ENCODE measurements at regions not wholly inside any gene's neighbourhood (a gene's known extent, or its start where the extent isn't known, plus 50 kb on each side); places are given as distances from the start of the nearest gene placed in this dataset.

- no peak overlapping the region for H3K4me3 Mint-ChIP-seq
- H3K36me3 Mint-ChIP-seq = no peaks in the 10 kb centered on the region
- H3K27ac Mint-ChIP-seq = no peak overlapping the region
Measured at GRCh38 chr6:120122401-120122800, 772.8 kb upstream of the MAN1A1 start.

DNA sequence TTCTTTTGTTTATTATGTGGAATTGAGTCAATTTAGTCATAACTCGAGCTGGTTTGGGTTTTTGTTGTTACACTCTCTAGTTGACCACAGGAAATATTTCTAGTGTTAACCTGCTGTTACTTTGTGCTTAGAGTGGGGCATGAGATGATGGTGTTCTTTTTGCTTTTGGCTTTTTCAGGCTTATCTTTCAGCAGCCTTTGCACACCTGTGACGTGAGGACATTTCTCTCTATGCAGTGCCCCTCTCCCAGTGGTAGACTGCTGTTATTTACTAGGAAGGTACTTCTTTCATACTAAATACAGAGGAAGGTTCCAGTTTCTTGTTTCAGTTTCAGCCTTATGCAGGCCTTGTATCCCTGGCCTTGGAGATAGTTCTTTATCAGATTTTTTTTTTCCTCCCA is 766.8 kb upstream of the MAN1A1 start:
- H3K4me1 Mint-ChIP-seq (ENCODE audit: low read depth) = no peaks in the 10 kb centered on the region
- no peaks in the 10 kb centered on the region for H3K36me3 Mint-ChIP-seq
- no peaks in the 10 kb centered on the region for H3K27me3 Mint-ChIP-seq
- H3K4me3 Mint-ChIP-seq = no peak overlapping the region
- no peak overlapping the region for H3K27ac Mint-ChIP-seq
- H3K9me3 Mint-ChIP-seq (ENCODE audit: low read depth) = peaks cover 6% of the 10 kb centered on the region

More at GRCh38 chr6:120122401-120122800, 772.8 kb upstream of the MAN1A1 start:
- H3K27me3 Mint-ChIP-seq = no peaks in the 10 kb centered on the region
- H3K9me3 Mint-ChIP-seq (ENCODE audit: low read depth) = no peaks in the 10 kb centered on the region
- H3K4me1 Mint-ChIP-seq (ENCODE audit: low read depth) = no peaks in the 10 kb centered on the region

DNA sequence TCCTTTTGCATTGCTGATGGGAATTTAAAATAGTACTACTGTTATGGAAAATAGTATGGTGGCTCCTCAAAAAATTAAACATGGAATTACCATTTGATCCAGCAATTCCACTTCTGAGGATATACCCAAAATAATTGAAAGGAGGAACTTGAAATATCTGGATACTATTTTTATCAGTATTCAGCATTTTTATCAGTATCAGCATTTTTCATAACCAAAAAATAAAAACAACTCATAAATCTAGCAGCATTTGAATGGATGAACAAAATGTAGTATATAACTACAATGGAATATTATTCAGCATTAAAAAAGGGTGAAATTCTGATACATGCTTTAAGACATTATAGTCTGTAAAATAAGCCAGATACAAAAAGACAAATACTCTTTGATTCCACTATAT is 763.4 kb upstream of the MAN1A1 start:
- Mint-ChIP-seq H3K27me3 (no peaks in the 10 kb centered on the region), H3K27ac (no peak overlapping the region), H3K4me3 (no peak overlapping the region), H3K36me3 (no peaks in the 10 kb centered on the region), H3K9me3 (ENCODE audit: low read depth) (peaks cover 6% of the 10 kb centered on the region), H3K4me1 (ENCODE audit: low read depth) (no peaks in the 10 kb centered on the region)

DNA sequence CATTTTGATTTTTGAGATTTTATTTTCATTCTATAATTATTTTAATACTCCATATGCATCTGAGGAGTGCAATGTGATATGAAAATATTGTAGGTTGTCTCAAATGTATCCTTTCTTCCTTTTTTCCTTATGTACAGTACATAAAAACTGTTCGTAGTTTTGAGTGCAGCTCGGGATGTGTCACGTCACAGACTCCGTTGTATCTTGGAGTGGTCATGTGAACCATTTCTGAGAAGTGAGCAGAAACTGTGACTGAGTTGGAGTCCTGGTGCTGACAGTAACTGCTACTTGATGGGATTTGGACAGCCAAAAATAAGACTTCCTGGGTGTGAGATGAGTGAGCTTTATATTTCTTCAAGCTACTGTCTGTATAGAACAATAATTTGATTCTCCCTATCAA is 761.4 kb upstream of the MAN1A1 start:
- no peaks in the 10 kb centered on the region for H3K4me1 Mint-ChIP-seq (ENCODE audit: low read depth)
- peaks cover 4% of the 10 kb centered on the region for H3K9me3 Mint-ChIP-seq (ENCODE audit: low read depth)
- no peaks in the 10 kb centered on the region for H3K36me3 Mint-ChIP-seq
- no peaks in the 10 kb centered on the region for H3K27me3 Mint-ChIP-seq
- no peak overlapping the region for H3K4me3 Mint-ChIP-seq
- no peak overlapping the region for H3K27ac Mint-ChIP-seq

DNA sequence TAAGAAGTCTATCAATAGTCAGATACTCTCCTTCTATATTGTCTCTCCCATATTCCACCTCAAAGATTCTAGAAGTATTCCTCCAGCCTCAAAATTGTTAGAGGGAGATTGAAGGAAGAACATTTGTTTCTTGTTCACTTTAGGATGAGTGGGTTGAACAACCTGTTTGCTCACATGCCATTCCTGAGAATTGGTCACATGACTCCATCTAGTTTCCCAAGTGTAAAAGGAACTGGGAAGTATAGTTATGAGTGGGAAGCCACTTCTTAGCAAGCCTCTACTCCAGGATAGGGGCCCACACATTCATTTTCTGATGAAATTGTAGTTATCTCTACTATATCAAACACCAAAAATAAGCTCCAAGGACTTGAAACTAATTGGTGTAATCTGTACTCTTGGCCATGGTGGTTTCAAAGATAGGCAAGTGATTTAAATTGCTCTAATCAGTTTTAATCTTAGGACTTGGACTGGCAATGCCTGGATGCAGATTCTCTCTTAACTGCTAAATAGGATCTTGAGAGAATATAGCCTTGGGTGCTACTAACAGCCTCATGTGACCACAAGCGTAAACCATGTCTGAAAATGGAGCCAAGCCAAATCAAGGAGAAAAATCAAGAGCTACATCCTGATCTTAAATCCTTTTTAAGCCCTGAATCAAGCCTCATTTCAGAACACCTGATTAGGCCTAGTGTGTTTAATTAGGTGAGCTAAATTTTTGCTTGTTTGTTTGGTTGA is 758.7 kb upstream of the MAN1A1 start:
- H3K4me1 Mint-ChIP-seq (ENCODE audit: low read depth) = no peaks in the 10 kb centered on the region
- H3K36me3 Mint-ChIP-seq = no peaks in the 10 kb centered on the region
- H3K27me3 Mint-ChIP-seq = no peaks in the 10 kb centered on the region
- no peak overlapping the region for H3K27ac Mint-ChIP-seq
- H3K9me3 Mint-ChIP-seq (ENCODE audit: low read depth) = peaks cover 4% of the 10 kb centered on the region
- no peak overlapping the region for H3K4me3 Mint-ChIP-seq

GRCh38 chr6:120103618-120104017 is 754.1 kb upstream of the MAN1A1 start:
- H3K27me3 Mint-ChIP-seq = no peaks in the 10 kb centered on the region
- H3K9me3 Mint-ChIP-seq (ENCODE audit: low read depth) = peaks cover 4% of the 10 kb centered on the region
- no peak overlapping the region for H3K27ac Mint-ChIP-seq
- no peak overlapping the region for H3K4me3 Mint-ChIP-seq
- H3K36me3 Mint-ChIP-seq = no peaks in the 10 kb centered on the region
- no peaks in the 10 kb centered on the region for H3K4me1 Mint-ChIP-seq (ENCODE audit: low read depth)

DNA sequence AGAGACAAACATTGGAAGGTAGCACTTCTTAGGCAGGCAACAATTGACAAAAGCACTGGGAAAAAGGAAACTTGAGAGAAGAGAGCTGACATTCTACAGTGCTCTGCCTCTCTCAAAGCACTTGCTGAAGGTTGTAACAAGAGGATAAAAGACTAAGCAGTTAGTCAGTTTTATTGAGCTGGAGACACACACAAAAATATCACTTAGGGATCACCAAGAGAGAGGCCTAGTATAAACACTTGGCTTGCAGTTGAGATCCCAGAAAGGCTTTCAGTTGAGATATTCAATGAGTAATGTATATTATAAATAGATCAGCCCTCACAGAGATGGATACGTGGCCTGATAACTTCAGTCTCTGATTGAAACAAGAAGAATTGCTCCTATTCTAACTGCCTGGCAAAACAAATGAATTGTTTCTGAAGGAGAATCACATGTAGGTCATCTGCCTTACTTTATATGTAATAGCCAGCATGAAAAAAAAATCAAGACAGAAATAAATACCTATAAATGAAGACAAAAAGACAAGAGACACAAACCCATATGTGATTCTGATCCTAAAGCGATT is 747.2 kb upstream of the MAN1A1 start:
- Mint-ChIP-seq H3K4me3 (no peak overlapping the region), H3K9me3 (ENCODE audit: low read depth) (no peaks in the 10 kb centered on the region), H3K27ac (no peak overlapping the region), H3K36me3 (no peaks in the 10 kb centered on the region), H3K4me1 (ENCODE audit: low read depth) (no peaks in the 10 kb centered on the region), H3K27me3 (no peaks in the 10 kb centered on the region)

- Mint-ChIP-seq H3K9me3 (ENCODE audit: low read depth) (no peaks in the 10 kb centered on the region), H3K27me3 (no peaks in the 10 kb centered on the region), H3K4me1 (ENCODE audit: low read depth) (no peaks in the 10 kb centered on the region), H3K27ac (no peak overlapping the region), H3K36me3 (no peaks in the 10 kb centered on the region), H3K4me3 (no peak overlapping the region)
Measured at GRCh38 chr6:120083186-120083585, 733.6 kb upstream of the MAN1A1 start.

DNA sequence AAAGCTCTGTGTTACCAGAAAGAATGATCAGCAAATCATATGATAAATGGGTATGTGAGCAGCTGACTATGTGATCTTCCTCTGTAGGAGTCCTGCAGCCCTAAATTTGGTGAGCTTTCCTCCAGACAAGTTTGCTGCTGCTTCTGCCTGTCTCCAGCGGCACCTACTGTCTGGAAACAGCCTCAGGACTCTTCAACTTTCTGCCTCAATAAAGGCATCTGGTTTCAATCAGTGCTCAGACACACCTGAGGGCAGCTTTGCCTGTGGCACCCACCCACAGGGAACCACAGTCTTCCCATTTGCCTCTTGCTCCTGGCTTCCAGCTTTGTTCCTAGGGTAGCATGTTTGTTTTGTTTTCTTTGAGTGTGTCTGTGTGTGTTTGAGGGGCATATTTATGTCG is 727.9 kb upstream of the MAN1A1 start:
- H3K27ac Mint-ChIP-seq = no peak overlapping the region
- no peaks in the 10 kb centered on the region for H3K36me3 Mint-ChIP-seq
- no peak overlapping the region for H3K4me3 Mint-ChIP-seq
- H3K27me3 Mint-ChIP-seq = no peaks in the 10 kb centered on the region
- H3K9me3 Mint-ChIP-seq (ENCODE audit: low read depth) = no peaks in the 10 kb centered on the region
- no peaks in the 10 kb centered on the region for H3K4me1 Mint-ChIP-seq (ENCODE audit: low read depth)

GRCh38 chr6:120058410-120058809 is 708.8 kb upstream of the MAN1A1 start:
- no peak overlapping the region for H3K4me3 Mint-ChIP-seq
- H3K4me1 Mint-ChIP-seq (ENCODE audit: low read depth) = no peaks in the 10 kb centered on the region
- no peaks in the 10 kb centered on the region for H3K36me3 Mint-ChIP-seq
- no peak overlapping the region for H3K27ac Mint-ChIP-seq
- no peaks in the 10 kb centered on the region for H3K9me3 Mint-ChIP-seq (ENCODE audit: low read depth)
- no peaks in the 10 kb centered on the region for H3K27me3 Mint-ChIP-seq

GRCh38 chr6:120056085-120056484 is 706.5 kb upstream of the MAN1A1 start:
- H3K27ac Mint-ChIP-seq = no peak overlapping the region

DNA sequence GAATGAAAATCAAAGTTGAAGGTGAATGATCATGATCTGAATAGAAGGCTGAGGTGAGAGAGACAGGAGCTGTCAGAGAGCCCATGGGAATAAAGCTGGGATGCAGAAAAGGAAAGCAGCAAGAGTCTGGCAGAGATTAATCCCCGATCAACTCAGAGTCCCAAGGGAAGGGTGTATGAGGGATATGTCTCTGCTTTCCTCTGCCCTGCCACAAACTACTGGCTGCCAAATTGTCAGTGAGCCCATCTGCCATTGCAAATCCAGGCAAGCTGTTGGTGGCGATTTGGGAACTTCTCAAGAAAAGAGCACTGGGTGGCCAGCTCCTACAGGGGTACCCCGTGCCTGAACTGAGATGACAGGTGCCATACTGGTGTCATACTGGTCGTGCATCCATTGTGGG is 705.5 kb upstream of the MAN1A1 start:
- Mint-ChIP-seq H3K4me1 (ENCODE audit: low read depth) (no peaks in the 10 kb centered on the region), H3K27me3 (no peaks in the 10 kb centered on the region), H3K9me3 (ENCODE audit: low read depth) (no peaks in the 10 kb centered on the region), H3K27ac (no peak overlapping the region), H3K36me3 (no peaks in the 10 kb centered on the region), H3K4me3 (no peak overlapping the region)

More at GRCh38 chr6:120056085-120056484, 706.5 kb upstream of the MAN1A1 start:
- Mint-ChIP-seq H3K27me3 (no peaks in the 10 kb centered on the region), H3K4me3 (no peak overlapping the region), H3K9me3 (ENCODE audit: low read depth) (no peaks in the 10 kb centered on the region), H3K4me1 (ENCODE audit: low read depth) (no peaks in the 10 kb centered on the region), H3K36me3 (no peaks in the 10 kb centered on the region)

DNA sequence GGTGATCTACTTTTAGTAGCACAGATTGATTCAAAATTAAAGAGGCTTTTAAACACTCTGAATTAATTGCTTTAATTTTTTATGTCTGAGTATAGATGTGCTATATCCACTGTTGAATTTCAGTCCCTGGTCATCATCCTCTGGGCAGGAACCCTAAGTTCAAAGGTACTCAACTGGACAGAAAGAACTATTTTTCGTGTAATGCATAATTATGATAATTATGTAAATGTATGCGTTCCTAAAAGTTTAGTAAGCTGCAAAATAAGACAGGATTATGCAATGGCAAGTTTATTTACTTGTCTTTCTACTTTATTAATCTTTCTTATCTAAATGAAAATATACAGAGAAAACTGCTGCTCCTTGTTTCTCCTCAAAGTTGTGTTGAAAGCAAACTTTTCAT is 690.1 kb upstream of the MAN1A1 start:
- Mint-ChIP-seq H3K9me3 (ENCODE audit: low read depth) (no peaks in the 10 kb centered on the region), H3K4me1 (ENCODE audit: low read depth) (no peaks in the 10 kb centered on the region), H3K4me3 (no peak overlapping the region), H3K27me3 (peaks cover 1% of the 10 kb centered on the region), H3K27ac (no peak overlapping the region), H3K36me3 (no peaks in the 10 kb centered on the region)

DNA sequence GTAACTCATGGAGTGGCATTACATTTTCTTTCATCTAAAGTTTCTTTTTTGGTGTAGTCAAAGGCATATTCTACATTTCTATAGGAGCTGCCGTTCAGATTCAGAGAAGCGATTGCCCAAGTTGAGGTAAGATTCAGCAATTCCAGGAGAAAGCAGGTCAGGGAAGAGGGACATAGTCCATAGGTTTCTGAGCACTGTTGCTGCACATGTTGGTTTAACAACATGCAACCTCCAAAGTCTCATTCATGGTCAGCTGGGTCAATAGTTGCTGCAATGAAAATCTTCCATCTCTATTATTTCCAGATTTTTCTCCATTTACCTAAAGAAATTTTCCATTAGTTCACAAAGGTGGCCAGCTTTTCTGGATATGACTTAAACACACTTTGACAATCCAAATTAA is 682.3 kb upstream of the MAN1A1 start:
- Mint-ChIP-seq H3K27ac (no peak overlapping the region), H3K36me3 (no peaks in the 10 kb centered on the region), H3K9me3 (ENCODE audit: low read depth) (no peaks in the 10 kb centered on the region), H3K27me3 (peaks cover 1% of the 10 kb centered on the region), H3K4me1 (ENCODE audit: low read depth) (no peaks in the 10 kb centered on the region), H3K4me3 (no peak overlapping the region)

- H3K4me1 Mint-ChIP-seq (ENCODE audit: low read depth) = no peaks in the 10 kb centered on the region
Measured at GRCh38 chr6:120026791-120027190, 677.2 kb upstream of the MAN1A1 start.

GRCh38 chr6:120010075-120010474 is 660.5 kb upstream of the MAN1A1 start:
- no peak overlapping the region for H3K4me3 Mint-ChIP-seq

More at GRCh38 chr6:120026791-120027190, 677.2 kb upstream of the MAN1A1 start:
- no peaks in the 10 kb centered on the region for H3K9me3 Mint-ChIP-seq (ENCODE audit: low read depth)
- no peaks in the 10 kb centered on the region for H3K27me3 Mint-ChIP-seq
- H3K4me3 Mint-ChIP-seq = no peak overlapping the region
- H3K36me3 Mint-ChIP-seq = no peaks in the 10 kb centered on the region
- H3K27ac Mint-ChIP-seq = no peak overlapping the region

More at GRCh38 chr6:120010075-120010474, 660.5 kb upstream of the MAN1A1 start:
- Mint-ChIP-seq H3K4me1 (ENCODE audit: low read depth) (no peaks in the 10 kb centered on the region), H3K27me3 (peaks cover 6% of the 10 kb centered on the region), H3K9me3 (ENCODE audit: low read depth) (peaks cover 3% of the 10 kb centered on the region), H3K27ac (no peak overlapping the region), H3K36me3 (no peaks in the 10 kb centered on the region)
